GM10248 (cell line): ENCODE measurements at regions not wholly inside any gene's neighbourhood (a gene's known extent, or its start where the extent isn't known, plus 50 kb on each side); places are given as distances from the start of the nearest gene placed in this dataset.

Experiments
- CTCF ChIA-PET: fragments of 300-600 bp; sonication (Branson Sonifier 250); formaldehyde crosslinking; extraction: SDS; loops from one replicate; lab custom pipeline; 2021; ENCODE audit warnings: antibody characterized with exemption; lab: Yijun Ruan, JAX
- POLR2A ChIA-PET: fragments of 350-650 bp; sonication (Branson Sonifier 250); formaldehyde crosslinking; extraction: SDS; loops from one replicate; lab custom pipeline; 2020; ENCODE audit warnings: antibody characterized with exemption; lab: Yijun Ruan, JAX
- DNase-seq: peaks from one replicate; pipeline ENCODE4 v3.0.0; 2012; ENCODE audit errors: extremely low spot score
- CTCF ChIP-seq: IDR thresholded peaks from 2 replicates; pipeline ENCODE4 v1.5.1; 2012; ENCODE audit warnings: mild to moderate bottlenecking, low read depth; ENCODE audit errors: extremely low read depth, missing control alignments, control extremely low read depth

GRCh38 chr2:12073217-12073852 lies 326.9 kb downstream of the LPIN1 start:
- ChIA-PET CTCF (interaction anchor here (1.3 to 1.6 kb wide), 2 partner anchors 9 to 28 kb away, joined by 3 read pairs; no protein-coding TSS in a partner anchor), POLR2A (no interaction called here)
- no peak for TF ChIP-seq CTCF
- no peak for DNase-seq

GRCh38 chr2:12074126-12074844 lies 327.9 kb downstream of the LPIN1 start:
- TF ChIP-seq CTCF: no peak
- no peak for DNase-seq
- POLR2A ChIA-PET: no interaction called here
- CTCF ChIA-PET: interaction anchor here (1.6 kb wide), 1 partner anchor 27 kb away, joined by 3 read pairs; no protein-coding TSS in a partner anchor

GRCh38 chr2:12074845-12075217 lies 328.4 kb downstream of the LPIN1 start:
- TF ChIP-seq CTCF: no peak
- CTCF ChIA-PET: no interaction called here
- POLR2A ChIA-PET: no interaction called here
- DNase-seq: no peak

GRCh38 chr2:12075603-12076002 lies 329.2 kb downstream of the LPIN1 start:
- ChIA-PET POLR2A (no interaction called here), CTCF (no interaction called here)
- no peak for DNase-seq
- no peak for TF ChIP-seq CTCF

GRCh38 chr2:12076810-12077209 lies 330.4 kb downstream of the LPIN1 start:
- ChIA-PET POLR2A (no interaction called here), CTCF (interaction anchor here (1.2 kb wide), 1 partner anchor 15 kb away, joined by 3 read pairs; no protein-coding TSS in a partner anchor)
- no peak for DNase-seq
- TF ChIP-seq CTCF: no peak

- CTCF ChIA-PET: no interaction called here
- POLR2A ChIA-PET: no interaction called here
- no peak for TF ChIP-seq CTCF
- no peak for DNase-seq
Observed at GRCh38 chr2:12080360-12080759, 333.9 kb downstream of the LPIN1 start.
